ENCODE measurements at regions not wholly inside any gene's neighbourhood (a gene's known extent, or its start where the extent isn't known, plus 50 kb on each side); places are given as distances from the start of the nearest gene placed in this dataset.

DNA sequence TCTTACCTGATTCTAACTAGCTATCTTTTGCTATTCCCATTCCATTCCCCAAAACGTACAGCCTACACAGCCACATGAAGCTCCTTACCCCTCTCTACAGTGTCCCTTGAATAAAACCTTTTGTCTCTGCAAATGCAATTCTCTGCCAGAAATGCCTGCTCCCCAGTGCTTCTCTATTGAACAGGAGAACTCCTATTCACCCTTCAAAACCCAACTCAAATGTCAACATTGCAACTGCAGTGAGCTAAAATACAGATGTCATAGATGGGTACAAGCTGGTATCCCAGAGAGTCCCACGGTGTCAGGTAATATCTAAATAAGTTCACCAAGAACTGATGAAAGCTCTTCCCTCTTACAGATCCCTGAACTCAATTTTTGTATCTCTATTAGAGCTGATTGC, 421.7 kb downstream of the INSC start:
- no peak for TF ChIP-seq ZNF232 (CRISPR knock-in tag; IDR thresholded peaks at IDR 0.05)
- TF ChIP-seq GATAD2A (IDR thresholded peaks at IDR 0.05) = no peak
- TF ChIP-seq CTCF (IDR thresholded peaks at IDR 0.05 in 2 of 3, conservative IDR thresholded peaks at IDR 0.05 in 1 of 3; ENCODE audit: insufficient read depth in 2 of 3, low read depth in 1 of 3, low read length in 3 of 3) = no peak
- TF ChIP-seq SMAD2 (IDR thresholded peaks at IDR 0.05; ENCODE audit: low read depth, low read length) = no peak
- no peak for TF ChIP-seq FUS (optimal IDR thresholded peaks at IDR 0.05; ENCODE audit: low read depth, low read length)
- no peak for TF ChIP-seq TAF9B (IDR thresholded peaks at IDR 0.05; ENCODE audit: partially characterized antibody)
- no peak for TF ChIP-seq ZKSCAN1 (IDR thresholded peaks at IDR 0.05; ENCODE audit: low read depth, low read length)
- TF ChIP-seq MCM7 (IDR thresholded peaks at IDR 0.05) = no peak
- no peak for TF ChIP-seq EP300 (IDR thresholded peaks at IDR 0.05; ENCODE audit: low read length)
- TF ChIP-seq, protein P1, sequence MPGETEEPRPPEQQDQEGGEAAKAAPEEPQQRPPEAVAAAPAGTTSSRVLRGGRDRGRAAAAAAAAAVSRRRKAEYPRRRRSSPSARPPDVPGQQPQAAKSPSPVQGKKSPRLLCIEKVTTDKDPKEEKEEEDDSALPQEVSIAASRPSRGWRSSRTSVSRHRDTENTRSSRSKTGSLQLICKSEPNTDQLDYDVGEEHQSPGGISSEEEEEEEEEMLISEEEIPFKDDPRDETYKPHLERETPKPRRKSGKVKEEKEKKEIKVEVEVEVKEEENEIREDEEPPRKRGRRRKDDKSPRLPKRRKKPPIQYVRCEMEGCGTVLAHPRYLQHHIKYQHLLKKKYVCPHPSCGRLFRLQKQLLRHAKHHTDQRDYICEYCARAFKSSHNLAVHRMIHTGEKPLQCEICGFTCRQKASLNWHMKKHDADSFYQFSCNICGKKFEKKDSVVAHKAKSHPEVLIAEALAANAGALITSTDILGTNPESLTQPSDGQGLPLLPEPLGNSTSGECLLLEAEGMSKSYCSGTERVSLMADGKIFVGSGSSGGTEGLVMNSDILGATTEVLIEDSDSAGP (CRISPR knock-in tag; IDR thresholded peaks at IDR 0.05) = no peak
- no peak for TF ChIP-seq ZBTB34 (CRISPR knock-in tag; IDR thresholded peaks at IDR 0.05)
- TF ChIP-seq JUN (IDR thresholded peaks at IDR 0.05; ENCODE audit: borderline replicate concordance, low read depth, low read length) = no peak
- no peak for TF ChIP-seq JUN (CRISPR knock-in tag; IDR thresholded peaks at IDR 0.05; ENCODE audit: borderline replicate concordance)
- TF ChIP-seq NCOA1 (IDR thresholded peaks at IDR 0.05; ENCODE audit: low read depth) = no peak
